Neural cell (in vitro differentiated cells): ENCODE measurements at regions not wholly inside any gene's neighbourhood (a gene's known extent, or its start where the extent isn't known, plus 50 kb on each side); places are given as distances from the start of the nearest gene placed in this dataset.
"Not testable (repeated sequence)": the region's sequence is repeated elsewhere in the genome, so short reads cannot be mapped to it uniquely, and the experiment has no call there.

Source experiments
- H2AFZ ChIP-seq: fragments of 200-600, 300-800 bp; sonication (generic), shearing (Covaris generic); 2 replicates; pipeline ENCODE4 v1.6.0; 2014; ENCODE audit warnings: low read depth, mild to moderate bottlenecking, antibody characterized with exemption, low read length, moderate library complexity
- H3F3A ChIP-seq: fragments of 200-600 bp; shearing (Covaris generic); 2 replicates; pipeline ENCODE4 v1.6.1; 2016; ENCODE audit warnings: mild to moderate bottlenecking, moderate library complexity, mixed read lengths, antibody characterized with exemption, low read length; ENCODE audit not compliant: insufficient read depth, poor library complexity, severe bottlenecking
- H3K27ac ChIP-seq: fragments of 200-600, 300-800 bp; sonication (generic), shearing (Covaris generic); 2 replicates; pipeline ENCODE4 v1.5.1; 2014; ENCODE audit warnings: mild to moderate bottlenecking, low read length, moderate library complexity
- H3K27me3 ChIP-seq: fragments of 300-800, 200-600 bp; sonication (generic), shearing (Covaris generic); 2 replicates; pipeline ENCODE4 v1.6.0; 2014; ENCODE audit warnings: mild to moderate bottlenecking, low read depth, low read length, moderate library complexity; ENCODE audit not compliant: insufficient read depth
- H3K36me3 ChIP-seq: fragments of 300-800, 200-600 bp; sonication (generic), shearing (Covaris generic); 2 replicates; pipeline ENCODE4 v1.5.1; 2014; ENCODE audit warnings: mild to moderate bottlenecking, antibody characterized with exemption, low read length, moderate library complexity; ENCODE audit not compliant: insufficient read depth
- H3K4me2 ChIP-seq: fragments of 300-800, 200-600 bp; sonication (generic), shearing (Covaris generic); 2 replicates; pipeline ENCODE4 v1.6.0; 2014; ENCODE audit warnings: mild to moderate bottlenecking, low read length
- H3K4me3 ChIP-seq: fragments of 300-800, 200-600 bp; sonication (generic), shearing (Covaris generic); 2 replicates; pipeline ENCODE4 v1.5.1; 2014; ENCODE audit warnings: mild to moderate bottlenecking, low read length, moderate library complexity
- H3K79me2 ChIP-seq: fragments of 200-600 bp; shearing (Covaris generic); replicated peaks from 2 replicates; pipeline ENCODE4 v1.6.0; 2014; ENCODE audit warnings: mild to moderate bottlenecking, low read length, moderate library complexity; ENCODE audit not compliant: insufficient read depth
- H3K9ac ChIP-seq: fragments of 300-800, 200-600 bp; sonication (generic), shearing (Covaris generic); 2 replicates; pipeline ENCODE4 v1.6.1; 2016; ENCODE audit warnings: mild to moderate bottlenecking, low read length, mixed read lengths
- H3K9me2 ChIP-seq: fragments of 200-600 bp; shearing (Covaris generic); 2 replicates; pipeline ENCODE4 v1.6.1; 2016; ENCODE audit warnings: mild to moderate bottlenecking, low read length, mixed read lengths; ENCODE audit not compliant: insufficient read depth
- H3K9me3 ChIP-seq: fragments of 200-600, 300-800 bp; sonication (generic), shearing (Covaris generic); 2 replicates; pipeline ENCODE4 v1.6.1; 2016; ENCODE audit warnings: mild to moderate bottlenecking, mixed run types, low read length, moderate library complexity, mixed read lengths
- H4K20me1 ChIP-seq: fragments of 200-600 bp; shearing (Covaris generic); 2 replicates; pipeline ENCODE4 v1.6.1; 2016; ENCODE audit warnings: mild to moderate bottlenecking, mixed run types; ENCODE audit not compliant: insufficient read depth
- CTCF ChIP-seq: fragments of 450-650 bp; IDR thresholded peaks from 2 replicates; pipeline ENCODE4 v1.5.1; 2014; ENCODE audit warnings: antibody characterized with exemption, mild to moderate bottlenecking, moderate library complexity; ENCODE audit not compliant: poor library complexity, severe bottlenecking
- EP300 ChIP-seq: fragments of 450-650 bp; conservative IDR thresholded peaks from 2 replicates; pipeline ENCODE4 v1.6.1; 2014; ENCODE audit warnings: antibody characterized with exemption, mild to moderate bottlenecking, moderate library complexity; ENCODE audit not compliant: poor library complexity, severe bottlenecking
- EZH2 ChIP-seq: fragments of 200-600, 300-800 bp; shearing (Covaris generic), sonication (generic); IDR thresholded peaks from 2 replicates; pipeline ENCODE4 v1.6.1; 2014; ENCODE audit warnings: antibody characterized with exemption, low read length, borderline replicate concordance, mild to moderate bottlenecking; ENCODE audit not compliant: insufficient read depth, poor library complexity, severe bottlenecking
- POLR2AphosphoS5 ChIP-seq: IDR thresholded peaks from 2 replicates; pipeline ENCODE4 v1.6.1; 2012
- RAD21 ChIP-seq: fragments of 450-650 bp; conservative IDR thresholded peaks from 2 replicates; pipeline ENCODE4 v1.6.1; 2014; ENCODE audit warnings: antibody characterized with exemption, mild to moderate bottlenecking, moderate library complexity
- REST ChIP-seq: IDR thresholded peaks from 2 replicates; pipeline ENCODE4 v1.6.1; 2012; ENCODE audit warnings: borderline replicate concordance
- SMC3 ChIP-seq: fragments of 450-650 bp; conservative IDR thresholded peaks from 2 replicates; pipeline ENCODE4 v1.6.1; 2014; ENCODE audit warnings: antibody characterized with exemption, mild to moderate bottlenecking, moderate library complexity; ENCODE audit not compliant: poor library complexity
- TAF1 ChIP-seq: IDR thresholded peaks from 2 replicates; pipeline ENCODE4 v1.6.1; 2012; ENCODE audit warnings: low read depth

- no peaks in the 10 kb centered on the region for H3K9me2 ChIP-seq
- H4K20me1 ChIP-seq, result no peaks in the 10 kb centered on the region
- H2AFZ ChIP-seq, result no peak overlapping the region
- no peaks in the 10 kb centered on the region for H3K9me3 ChIP-seq
- TF ChIP-seq EP300, result no peak
- no peak for TF ChIP-seq POLR2AphosphoS5
- no peaks in the 10 kb centered on the region for H3K27me3 ChIP-seq
- H3K4me3 ChIP-seq, result no peak overlapping the region
- H3K27ac ChIP-seq, result no peak overlapping the region
- no peaks in the 10 kb centered on the region for H3F3A ChIP-seq
- no peak overlapping the region for H3K9ac ChIP-seq
- H3K4me2 ChIP-seq, result no peak overlapping the region
- no peaks in the 10 kb centered on the region for H3K36me3 ChIP-seq
- H3K79me2 ChIP-seq, result no peaks in the 10 kb centered on the region
These were observed 108.7 kb upstream of the ADRA1B start for GRCh38 chr5:159807586-159807985.

GRCh38 chr5:159811712-159812111, 104.6 kb upstream of the ADRA1B start:
- H3K27me3 ChIP-seq, result no peaks in the 10 kb centered on the region
- no peaks in the 10 kb centered on the region for H3K79me2 ChIP-seq
- no peaks in the 10 kb centered on the region for H3F3A ChIP-seq
- no peak overlapping the region for H3K27ac ChIP-seq
- no peak for TF ChIP-seq POLR2AphosphoS5
- H3K9ac ChIP-seq, result no peak overlapping the region
- no peak overlapping the region for H2AFZ ChIP-seq
- H3K36me3 ChIP-seq, result no peaks in the 10 kb centered on the region
- no peak overlapping the region for H3K4me3 ChIP-seq
- H3K4me2 ChIP-seq, result no peak overlapping the region
- no peaks in the 10 kb centered on the region for H4K20me1 ChIP-seq
- no peaks in the 10 kb centered on the region for H3K9me3 ChIP-seq
- no peaks in the 10 kb centered on the region for H3K9me2 ChIP-seq

- H3K27ac ChIP-seq, H3K27me3 ChIP-seq, H4K20me1 ChIP-seq, H3K9me3 ChIP-seq, H3K9me2 ChIP-seq, H3K9ac ChIP-seq, H3K79me2 ChIP-seq, H3K36me3 ChIP-seq, H3K4me2 ChIP-seq, H3F3A ChIP-seq, H3K4me3 ChIP-seq, H2AFZ ChIP-seq: not testable (repeated sequence)
These were observed 103.5 kb upstream of the ADRA1B start for GRCh38 chr5:159812759-159813158.

- TF ChIP-seq CTCF, result no peak
- TF ChIP-seq POLR2AphosphoS5, result no peak
- no peak for TF ChIP-seq REST
- TF ChIP-seq TAF1, result no peak
- TF ChIP-seq EZH2, result no peak
- TF ChIP-seq RAD21, result no peak
- no peak for TF ChIP-seq EP300
- no peak for TF ChIP-seq SMC3
These were observed 102.1 kb upstream of the ADRA1B start for GRCh38 chr5:159814222-159814621.

More at GRCh38 chr5:159814222-159814621, 102.1 kb upstream of the ADRA1B start:
- no peak overlapping the region for H3K4me3 ChIP-seq
- H3K4me2 ChIP-seq, result no peak overlapping the region
- no peaks in the 10 kb centered on the region for H3K9me3 ChIP-seq
- H3K9me2 ChIP-seq, result no peaks in the 10 kb centered on the region
- no peaks in the 10 kb centered on the region for H3K36me3 ChIP-seq
- H3K27me3 ChIP-seq, result no peaks in the 10 kb centered on the region
- no peaks in the 10 kb centered on the region for H3K79me2 ChIP-seq
- H3F3A ChIP-seq, result no peaks in the 10 kb centered on the region
- H2AFZ ChIP-seq, result no peak overlapping the region
- H3K27ac ChIP-seq, result no peak overlapping the region
- no peak overlapping the region for H3K9ac ChIP-seq
- no peaks in the 10 kb centered on the region for H4K20me1 ChIP-seq
